ENCODE measurements at regions not wholly inside any gene's neighbourhood (a gene's known extent, or its start where the extent isn't known, plus 50 kb on each side); places are given as distances from the start of the nearest gene placed in this dataset.

- TF ChIP-seq CHD7 (IDR thresholded peaks at IDR 0.05; ENCODE audit: insufficient replicate concordance, low read length) (no peak), HDAC2 (IDR thresholded peaks at IDR 0.05; ENCODE audit: borderline replicate concordance in 1 of 2, low read depth in 2 of 2, low read length in 2 of 2) (no peak), SP2 (IDR thresholded peaks at IDR 0.05; ENCODE audit: low read length) (no peak), ASH2L (IDR thresholded peaks at IDR 0.05; ENCODE audit: low read length) (no peak), POU5F1 (IDR thresholded peaks at IDR 0.05; ENCODE audit: low read depth, low read length) (no peak), TAF7 (optimal IDR thresholded peaks at IDR 0.05; ENCODE audit: borderline replicate concordance, low read depth, low read length) (no peak), SP1 (IDR thresholded peaks at IDR 0.05; ENCODE audit: low read depth, low read length) (no peak), MAX (IDR thresholded peaks at IDR 0.05) (no peak), MAFK (IDR thresholded peaks at IDR 0.05; ENCODE audit: low read depth, low read length) (no peak), SIN3A (conservative IDR thresholded peaks at IDR 0.05 in 1 of 2, IDR thresholded peaks at IDR 0.05 in 1 of 2; ENCODE audit: low read depth in 1 of 2, low read length in 2 of 2) (no peak), RAD21 (IDR thresholded peaks at IDR 0.05 in 1 of 2, conservative IDR thresholded peaks at IDR 0.05 in 1 of 2; ENCODE audit: low read depth in 2 of 2, low read length in 2 of 2) (no peak), SUZ12 (IDR thresholded peaks at IDR 0.05; ENCODE audit: low read length) (no peak)
These were observed 85.9 kb upstream of the GRK3 start (continued) for GRCh38 chr22:25478528-25478927.

Measured in H1 (cell line).